ENCODE measurements at regions not wholly inside any gene's neighbourhood (a gene's known extent, or its start where the extent isn't known, plus 50 kb on each side); places are given as distances from the start of the nearest gene placed in this dataset.
A peak's percentile ranks its signal among the peaks of the same experiment; 100 is the strongest.

GRCh38 chr5:4547547-4547946 is 592.6 kb upstream of the ADAMTS16 start:
- Histone ChIP-seq H3K36me3 (no peaks in the 10 kb centered on the region), H3K9me3 (no peaks in the 10 kb centered on the region), H3K4me1 (no peaks in the 10 kb centered on the region), H3K4me3 (no peak overlapping the region), H3K27me3 (no peaks in the 10 kb centered on the region), H3K27ac (no peak overlapping the region)
- WGBS, 2 donors (ENCODE audit: low coverage in 1 of 2) = 50 to 84% methylated on average over 2 to 5 of the region's 6 CpGs
- no peak for TF ChIP-seq EP300 (IDR thresholded peaks at IDR 0.05)
- no peak for TF ChIP-seq POLR2A (IDR thresholded peaks at IDR 0.05)
- TF ChIP-seq CTCF (IDR thresholded peaks at IDR 0.05) = no peak
- no peak for TF ChIP-seq POLR2AphosphoS5 (IDR thresholded peaks at IDR 0.05)
- ATAC-seq = no peak

GRCh38 chr5:4548341-4548740 is 591.8 kb upstream of the ADAMTS16 start:
- 71 to 80% methylated on average over 1 of the region's 1 CpG for WGBS, 2 donors (ENCODE audit: low coverage in 1 of 2)
- no peaks in the 10 kb centered on the region for H3K9me3 ChIP-seq
- no peak for ATAC-seq
- no peaks in the 10 kb centered on the region for H3K4me1 ChIP-seq
- no peak overlapping the region for H3K27ac ChIP-seq
- no peaks in the 10 kb centered on the region for H3K27me3 ChIP-seq
- no peaks in the 10 kb centered on the region for H3K36me3 ChIP-seq
- TF ChIP-seq POLR2A (IDR thresholded peaks at IDR 0.05) (no peak), POLR2AphosphoS5 (IDR thresholded peaks at IDR 0.05) (no peak), CTCF (IDR thresholded peaks at IDR 0.05) (no peak), EP300 (IDR thresholded peaks at IDR 0.05) (no peak)
- no peak overlapping the region for H3K4me3 ChIP-seq

GRCh38 chr5:4549351-4549750 is 590.8 kb upstream of the ADAMTS16 start:
- H3K36me3 ChIP-seq = no peaks in the 10 kb centered on the region
- no peaks in the 10 kb centered on the region for H3K9me3 ChIP-seq
- H3K27ac ChIP-seq = no peak overlapping the region
- H3K4me3 ChIP-seq = no peak overlapping the region
- H3K27me3 ChIP-seq = no peaks in the 10 kb centered on the region
- WGBS, 2 donors (ENCODE audit: low coverage in 1 of 2) = 67 to 75% methylated on average over 1 of the region's 1 CpG
- TF ChIP-seq POLR2A (IDR thresholded peaks at IDR 0.05) (no peak), EP300 (IDR thresholded peaks at IDR 0.05) (no peak), POLR2AphosphoS5 (IDR thresholded peaks at IDR 0.05) (no peak), CTCF (IDR thresholded peaks at IDR 0.05) (no peak)
- ATAC-seq = no peak
- H3K4me1 ChIP-seq = no peaks in the 10 kb centered on the region

- H3K27me3 ChIP-seq = no peaks in the 10 kb centered on the region
- no peaks in the 10 kb centered on the region for H3K4me1 ChIP-seq
- TF ChIP-seq POLR2AphosphoS5 (IDR thresholded peaks at IDR 0.05) (no peak), EP300 (IDR thresholded peaks at IDR 0.05) (no peak), CTCF (IDR thresholded peaks at IDR 0.05) (no peak), POLR2A (IDR thresholded peaks at IDR 0.05) (no peak)
- no peaks in the 10 kb centered on the region for H3K36me3 ChIP-seq
- H3K27ac ChIP-seq = no peak overlapping the region
- no peaks in the 10 kb centered on the region for H3K9me3 ChIP-seq
- no peak overlapping the region for H3K4me3 ChIP-seq
- ATAC-seq = no peak
- 68 to 100% methylated on average over 2 to 3 of the region's 3 CpGs for WGBS, 2 donors (ENCODE audit: low coverage in 1 of 2)
Measured at GRCh38 chr5:4551034-4551433, 589.1 kb upstream of the ADAMTS16 start.

GRCh38 chr5:4553130-4553529 is 587.0 kb upstream of the ADAMTS16 start:
- no peak for TF ChIP-seq CTCF (IDR thresholded peaks at IDR 0.05)
- no peak for TF ChIP-seq POLR2A (IDR thresholded peaks at IDR 0.05)
- TF ChIP-seq EP300 (IDR thresholded peaks at IDR 0.05) = no peak
- TF ChIP-seq POLR2AphosphoS5 (IDR thresholded peaks at IDR 0.05) = no peak
- H3K9me3 ChIP-seq = no peaks in the 10 kb centered on the region
- no peaks in the 10 kb centered on the region for H3K36me3 ChIP-seq
- H3K27me3 ChIP-seq = no peaks in the 10 kb centered on the region
- H3K4me3 ChIP-seq = no peak overlapping the region
- H3K4me1 ChIP-seq = no peaks in the 10 kb centered on the region
- ATAC-seq = peak; percentile 19
- no peak overlapping the region for H3K27ac ChIP-seq
